Caco-2 (cell line): ENCODE measurements at regions not wholly inside any gene's neighbourhood (a gene's known extent, or its start where the extent isn't known, plus 50 kb on each side); places are given as distances from the start of the nearest gene placed in this dataset.
"Not testable (repeated sequence)": the region's sequence is repeated elsewhere in the genome, so short reads cannot be mapped to it uniquely, and the experiment has no call there.

Source experiments
- BruUV-seq: library from RNA; stranded (reverse); fragments of 400-500 nt; replicated peaks from 2 replicates; lab custom pipeline; 2021; lab: Mats Ljungman, UMichigan
- CTCF ChIA-PET: fragments of 300-600 bp; sonication (Branson Sonifier 250); formaldehyde crosslinking; loops from one replicate; lab custom pipeline; 2022; ENCODE audit warnings: antibody characterized with exemption; lab: Charles Lee
- POLR2A ChIA-PET: fragments of 300-600 bp; sonication (Branson Sonifier 250); formaldehyde crosslinking; loops from one replicate; lab custom pipeline; 2022; ENCODE audit warnings: antibody characterized with exemption; lab: Charles Lee
- DNase-seq, 2 experiments: peaks; one replicate each; pipeline versions ENCODE4 v3.0.0 to v3.0.0-alpha.2; 2020 to 2022
- H3K27me3 ChIP-seq: replicated peaks from 2 replicates; pipeline ENCODE4 v1.6.0; 2011; ENCODE audit warnings: low read length; ENCODE audit not compliant: control insufficient read depth, insufficient read depth
- H3K36me3 ChIP-seq: 2 replicates; pipeline ENCODE4 v1.5.1; 2011; ENCODE audit warnings: low read length; ENCODE audit not compliant: control insufficient read depth, insufficient read depth
- H3K4me1 ChIP-seq: fragments of 250-450 bp; sonication (Bioruptor Pico); 2 replicates; pipeline ENCODE4 v1.5.1; 2020; ENCODE audit warnings: mild to moderate bottlenecking
- H3K4me3 ChIP-seq: 2 replicates; pipeline ENCODE4 v1.5.1; 2011; ENCODE audit warnings: low read depth, mild to moderate bottlenecking, control low read depth, low read length
- H3K9me3 ChIP-seq: fragments of 250-450 bp; sonication (Bioruptor Pico); 2 replicates; pipeline ENCODE4 v1.5.1; 2020; ENCODE audit warnings: mild to moderate bottlenecking, moderate library complexity
- H3K27ac Mint-ChIP-seq: one replicate; pipeline ENCODE4 v1.8.0; 2022; ENCODE audit warnings: mixed read lengths; ENCODE audit not compliant: unreplicated experiment
- H3K27me3 Mint-ChIP-seq: one replicate; pipeline ENCODE4 v1.8.0; 2022; ENCODE audit warnings: mixed read lengths; ENCODE audit not compliant: insufficient read depth, unreplicated experiment
- H3K36me3 Mint-ChIP-seq: one replicate; pipeline ENCODE4 v1.8.0; 2022; ENCODE audit warnings: mild to moderate bottlenecking, mixed read lengths; ENCODE audit not compliant: insufficient read depth, unreplicated experiment
- H3K4me1 Mint-ChIP-seq: one replicate; pipeline ENCODE4 v1.8.0; 2022; ENCODE audit warnings: low read depth, mixed read lengths; ENCODE audit not compliant: unreplicated experiment
- H3K4me3 Mint-ChIP-seq: one replicate; pipeline ENCODE4 v1.8.0; 2022; ENCODE audit warnings: mild to moderate bottlenecking, moderate library complexity, mixed read lengths; ENCODE audit not compliant: unreplicated experiment
- H3K9me3 Mint-ChIP-seq: one replicate; pipeline ENCODE4 v1.8.0; 2022; ENCODE audit warnings: mixed read lengths; ENCODE audit not compliant: unreplicated experiment
- CTCF ChIP-seq, 2 experiments: fragments of 200-600 bp in 1 of 2; IDR thresholded peaks; 1 replicate in 1 of 2; 2 replicates in 1 of 2; pipeline versions ENCODE4 v1.5.1 to v1.8.0; 2011 to 2022; ENCODE audit warnings: antibody characterized with exemption in 1 of 2, control low read depth in 1 of 2, inconsistent platforms in 1 of 2, low read depth in 1 of 2, low read length in 1 of 2, mild to moderate bottlenecking in 1 of 2, moderate library complexity in 1 of 2; ENCODE audit not compliant: insufficient read depth in 1 of 2, severe bottlenecking in 1 of 2, unreplicated experiment in 1 of 2
- intact Hi-C: fragments of 100-400 bp; cut with micrococcal nuclease; formaldehyde crosslinking; loops from one replicate; pipeline ENCODE4 v1.10.0; 2022; ENCODE audit not compliant: unreplicated experiment

GRCh38 chr10:52368725-52369124, 54.6 kb downstream of the DKK1 start:
- Mint-ChIP-seq H3K27me3 (no peaks in the 10 kb centered on the region), H3K4me1 (peaks cover 27% of the 10 kb centered on the region)
- CTCF ChIA-PET, result no interaction called here

GRCh38 chr10:52374207-52374606, 60.1 kb downstream of the DKK1 start:
- peaks cover 30% of the 10 kb centered on the region for H3K9me3 ChIP-seq
- POLR2A ChIA-PET, result interaction anchor here (0.7 kb wide), 1 partner anchor 60 kb away, joined by 3 read pairs; the partner anchor contains the start of gene DKK1
- H3K4me3 Mint-ChIP-seq, result peak overlapping the region; percentile 34
- peak overlapping the region; percentile 80 for H3K27ac Mint-ChIP-seq
- intact Hi-C loops, DNase-seq, CTCF ChIA-PET, H3K36me3 ChIP-seq, H3K27me3 Mint-ChIP-seq, H3K4me3 ChIP-seq, H3K27me3 ChIP-seq: not testable (repeated sequence)
- BruUV-seq, result TSS peak; percentile 45
- H3K4me1 Mint-ChIP-seq, result peaks cover 59% of the 10 kb centered on the region
- peaks cover 44% of the 10 kb centered on the region for H3K9me3 Mint-ChIP-seq
- H3K36me3 Mint-ChIP-seq, result peaks cover 40% of the 10 kb centered on the region
- H3K4me1 ChIP-seq, result peaks cover 69% of the 10 kb centered on the region

More at GRCh38 chr10:52368725-52369124, 54.6 kb downstream of the DKK1 start:
- no peak for DNase-seq
- H3K4me1 ChIP-seq, result peaks cover 24% of the 10 kb centered on the region
- BruUV-seq, result no TSS peak
- H3K27me3 ChIP-seq, result no peaks in the 10 kb centered on the region
- Mint-ChIP-seq H3K27ac (no peak overlapping the region), H3K9me3 (peaks cover 53% of the 10 kb centered on the region), H3K4me3 (no peak overlapping the region), H3K36me3 (peaks cover 21% of the 10 kb centered on the region)
- POLR2A ChIA-PET, result no interaction called here
- TF ChIP-seq CTCF (IDR thresholded peaks at IDR 0.05; ENCODE audit: insufficient read depth in 1 of 2, low read depth in 1 of 2, low read length in 1 of 2, severe bottlenecking in 1 of 2, unreplicated experiment in 1 of 2), result peak in 1 of 2 experiments; percentile 18
- intact Hi-C loops, result loop anchor here (2.0 kb wide), 1 partner anchor 120 kb away; no protein-coding TSS in a partner anchor
- H3K9me3 ChIP-seq, result peaks cover 67% of the 10 kb centered on the region
- H3K4me3 ChIP-seq, result no peak overlapping the region
- no peaks in the 10 kb centered on the region; the same call in 1 of the 2 replicates for H3K36me3 ChIP-seq

- H3K36me3 Mint-ChIP-seq, result peaks cover 40% of the 10 kb centered on the region
- no peak overlapping the region for H3K4me3 ChIP-seq
- CTCF ChIA-PET, result interaction anchor here (0.6 to 2.6 kb wide), 2 partner anchors 60 to 63 kb away, joined by 4 to 9 read pairs; partner anchors contain the start of gene DKK1
- intact Hi-C loops, result no loop called here
- peaks cover 65% of the 10 kb centered on the region for H3K4me1 Mint-ChIP-seq
- BruUV-seq, result no TSS peak
- peaks cover 10% of the 10 kb centered on the region; the same call in 1 of the 2 replicates for H3K9me3 ChIP-seq
- H3K36me3 ChIP-seq, result no peaks in the 10 kb centered on the region
- no peaks in the 10 kb centered on the region for H3K27me3 ChIP-seq
- peak overlapping the region; percentile 54 for H3K4me3 Mint-ChIP-seq
- peaks cover 38% of the 10 kb centered on the region for H3K9me3 Mint-ChIP-seq
- POLR2A ChIA-PET, result interaction anchor here (0.5 kb wide), 1 partner anchor 77 kb away, joined by 3 read pairs; no protein-coding TSS in a partner anchor
- TF ChIP-seq CTCF (IDR thresholded peaks at IDR 0.05; ENCODE audit: insufficient read depth in 1 of 2, low read depth in 1 of 2, low read length in 1 of 2, severe bottlenecking in 1 of 2, unreplicated experiment in 1 of 2), result no peak
- no peaks in the 10 kb centered on the region for H3K27me3 Mint-ChIP-seq
- H3K27ac Mint-ChIP-seq, result peak overlapping the region; percentile 80
- peak; percentile 65 to 70 for DNase-seq
- H3K4me1 ChIP-seq, result peaks cover 87% of the 10 kb centered on the region
Observed at GRCh38 chr10:52376694-52377354, 62.7 kb downstream of the DKK1 start.
